BJ (cell line): ENCODE measurements at regions not wholly inside any gene's neighbourhood (a gene's known extent, or its start where the extent isn't known, plus 50 kb on each side); places are given as distances from the start of the nearest gene placed in this dataset.

Experiments
- CTCF ChIA-PET: fragments of 350-600 bp; formaldehyde crosslinking; extraction: SDS; loops from one replicate; lab custom pipeline; 2021; ENCODE audit warnings: antibody characterized with exemption, inconsistent platforms; lab: Yijun Ruan, JAX
- POLR2A ChIA-PET: fragments of 300-600 bp; sonication (Branson Sonifier 250); formaldehyde crosslinking; extraction: SDS; loops from one replicate; lab custom pipeline; 2021; ENCODE audit warnings: antibody characterized with exemption; lab: Charles Lee
- DNase-seq: peaks from one replicate; pipeline ENCODE4 v3.0.0-alpha.2; 2011; ENCODE audit warnings: low read depth
- H3K27me3 ChIP-seq: 2 replicates; pipeline ENCODE4 v1.6.0; 2011; ENCODE audit warnings: low read length; ENCODE audit not compliant: control insufficient read depth, insufficient read depth
- H3K36me3 ChIP-seq: 2 replicates; pipeline ENCODE4 v1.5.1; 2011; ENCODE audit warnings: low read length; ENCODE audit not compliant: control insufficient read depth, insufficient read depth
- H3K4me3 ChIP-seq: 2 replicates; pipeline ENCODE4 v1.5.1; 2011; ENCODE audit warnings: low read depth, mild to moderate bottlenecking, control low read depth, low read length
- TF ChIP-seq, protein P1 (sequence below): IDR thresholded peaks from 2 replicates; pipeline ENCODE4 v1.5.1; 2011; ENCODE audit warnings: low read depth, mild to moderate bottlenecking, control low read depth, inconsistent platforms, low read length, moderate library complexity; ENCODE audit not compliant: insufficient read depth

DNA sequence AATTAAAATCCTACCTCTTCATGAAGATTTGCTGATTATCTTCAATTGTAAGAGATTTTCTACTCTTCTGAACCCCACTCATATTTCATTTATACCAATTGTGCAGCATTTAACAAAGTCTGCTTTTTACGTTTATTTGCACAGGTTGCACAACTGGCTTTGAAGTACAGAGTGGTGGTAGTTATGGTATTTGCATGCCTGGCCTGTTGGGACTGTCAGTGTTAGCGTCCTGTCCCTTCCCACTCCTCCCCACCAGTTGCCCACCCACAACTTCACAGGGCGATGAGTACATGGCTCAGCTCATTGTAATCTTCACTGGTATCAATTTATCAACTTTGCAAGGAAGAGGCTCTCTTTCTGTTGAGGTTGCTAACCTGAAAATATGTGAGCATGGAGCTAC, 372.3 kb downstream of the AASDHPPT start:
- no peak for DNase-seq
- POLR2A ChIA-PET = no interaction called here

DNA sequence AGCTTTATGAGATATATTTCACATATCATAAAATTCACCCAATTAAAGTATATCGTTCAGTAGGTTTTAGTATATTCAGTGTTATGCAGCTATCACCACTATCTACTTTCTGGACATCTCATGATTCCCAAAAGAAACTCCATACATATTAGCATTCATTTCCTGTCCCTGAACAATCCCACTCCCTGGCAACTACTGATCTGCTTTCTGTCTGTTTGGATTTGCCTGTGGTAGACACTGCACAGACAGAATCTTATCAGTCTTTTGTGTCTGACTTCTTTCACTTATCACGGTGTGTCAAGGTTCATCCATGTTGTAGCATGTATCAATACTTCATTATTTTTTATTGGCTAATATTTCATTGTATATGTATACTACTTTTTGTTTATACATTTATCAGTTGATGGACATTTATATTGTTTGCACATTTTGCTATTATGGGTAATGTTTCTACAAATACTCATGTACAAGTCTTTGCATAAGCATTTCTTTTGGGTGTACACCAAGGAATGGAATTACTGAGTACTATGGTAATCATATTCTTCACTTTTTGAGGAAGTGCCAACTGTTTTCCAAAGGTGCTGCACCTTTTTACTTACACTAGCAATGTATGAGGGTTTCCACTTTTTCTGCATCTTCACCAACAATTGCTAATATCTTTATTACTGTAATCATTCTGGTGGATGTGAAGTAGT, 373.9 kb downstream of the AASDHPPT start:
- TF ChIP-seq, protein P1, sequence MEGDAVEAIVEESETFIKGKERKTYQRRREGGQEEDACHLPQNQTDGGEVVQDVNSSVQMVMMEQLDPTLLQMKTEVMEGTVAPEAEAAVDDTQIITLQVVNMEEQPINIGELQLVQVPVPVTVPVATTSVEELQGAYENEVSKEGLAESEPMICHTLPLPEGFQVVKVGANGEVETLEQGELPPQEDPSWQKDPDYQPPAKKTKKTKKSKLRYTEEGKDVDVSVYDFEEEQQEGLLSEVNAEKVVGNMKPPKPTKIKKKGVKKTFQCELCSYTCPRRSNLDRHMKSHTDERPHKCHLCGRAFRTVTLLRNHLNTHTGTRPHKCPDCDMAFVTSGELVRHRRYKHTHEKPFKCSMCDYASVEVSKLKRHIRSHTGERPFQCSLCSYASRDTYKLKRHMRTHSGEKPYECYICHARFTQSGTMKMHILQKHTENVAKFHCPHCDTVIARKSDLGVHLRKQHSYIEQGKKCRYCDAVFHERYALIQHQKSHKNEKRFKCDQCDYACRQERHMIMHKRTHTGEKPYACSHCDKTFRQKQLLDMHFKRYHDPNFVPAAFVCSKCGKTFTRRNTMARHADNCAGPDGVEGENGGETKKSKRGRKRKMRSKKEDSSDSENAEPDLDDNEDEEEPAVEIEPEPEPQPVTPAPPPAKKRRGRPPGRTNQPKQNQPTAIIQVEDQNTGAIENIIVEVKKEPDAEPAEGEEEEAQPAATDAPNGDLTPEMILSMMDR = no peak
- Histone ChIP-seq H3K36me3 (no peaks in the 10 kb centered on the region), H3K27me3 (no peaks in the 10 kb centered on the region), H3K4me3 (no peak overlapping the region)
- DNase-seq = no peak
- POLR2A ChIA-PET = no interaction called here
- CTCF ChIA-PET = no interaction called here

More for the DNA sequence above, 372.3 kb downstream of the AASDHPPT start:
- CTCF ChIA-PET = no interaction called here
- H3K4me3 ChIP-seq = no peak overlapping the region
- TF ChIP-seq, protein P1 = no peak
- H3K27me3 ChIP-seq = no peaks in the 10 kb centered on the region
- H3K36me3 ChIP-seq = no peaks in the 10 kb centered on the region

DNA sequence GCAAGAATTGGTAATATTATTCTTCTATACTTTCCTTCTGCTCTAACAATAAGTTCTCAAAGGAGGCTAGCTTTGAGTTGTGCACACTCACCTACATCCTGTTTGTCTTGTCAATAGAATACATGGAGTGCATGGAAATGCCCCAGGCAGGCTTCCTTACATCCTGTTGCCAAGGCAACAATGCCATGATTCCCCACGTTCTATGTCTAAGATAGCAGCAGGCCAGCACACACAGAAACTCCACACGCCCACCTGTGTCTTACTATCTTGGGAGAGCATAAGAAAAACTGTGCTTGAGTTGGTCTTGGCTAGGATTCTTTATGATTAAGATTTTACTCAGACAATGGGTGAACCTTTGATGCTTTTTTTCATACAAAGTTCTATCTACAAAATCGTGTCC, 379.2 kb downstream of the AASDHPPT start:
- Histone ChIP-seq H3K27me3 (no peaks in the 10 kb centered on the region), H3K36me3 (no peaks in the 10 kb centered on the region), H3K4me3 (no peak overlapping the region)
- ChIA-PET POLR2A (no interaction called here), CTCF (no interaction called here)
- TF ChIP-seq, protein P1 = no peak
- no peak for DNase-seq

- ChIA-PET CTCF (interaction anchor here (1.0 kb wide), 1 partner anchor 9 kb away, joined by 3 read pairs; no protein-coding TSS in a partner anchor), POLR2A (no interaction called here)
- TF ChIP-seq, protein P1 = no peak
- Histone ChIP-seq H3K4me3 (no peak overlapping the region), H3K36me3 (no peaks in the 10 kb centered on the region), H3K27me3 (no peaks in the 10 kb centered on the region)
- DNase-seq = peak; percentile 45
Measured at GRCh38 chr11:106457727-106458126, 380.3 kb downstream of the AASDHPPT start.

- ChIA-PET CTCF (interaction anchor here (1.5 kb wide), 1 partner anchor 61 kb away, joined by 3 read pairs; no protein-coding TSS in a partner anchor), POLR2A (no interaction called here)
- Histone ChIP-seq H3K4me3 (no peak overlapping the region), H3K36me3 (no peaks in the 10 kb centered on the region), H3K27me3 (no peaks in the 10 kb centered on the region)
- TF ChIP-seq, protein P1 = no peak
- no peak for DNase-seq
Measured at GRCh38 chr11:106459135-106459534, 381.7 kb downstream of the AASDHPPT start.
